Neural progenitor cell (in vitro differentiated cells): ENCODE measurements at regions not wholly inside any gene's neighbourhood (a gene's known extent, or its start where the extent isn't known, plus 50 kb on each side); places are given as distances from the start of the nearest gene placed in this dataset.
"Not testable (repeated sequence)": the region's sequence is repeated elsewhere in the genome, so short reads cannot be mapped to it uniquely, and the experiment has no call there.

Experiments used
- DNase-seq: peaks from one replicate; pipeline ENCODE4 v3.0.0-alpha.2; 2016; ENCODE audit warnings: low spot score
- H2AFZ ChIP-seq: fragments of 200-600 bp; sonication (generic); replicated peaks from 2 replicates; pipeline ENCODE4 v1.6.1; 2016; ENCODE audit warnings: antibody characterized with exemption
- H3F3A ChIP-seq: fragments of 200-600 bp; sonication (generic); 2 replicates; pipeline ENCODE4 v1.6.1; 2016; ENCODE audit warnings: antibody characterized with exemption, low read depth
- H3K27ac ChIP-seq: fragments of 200-600 bp; sonication (generic); 2 replicates; pipeline ENCODE4 v1.5.1; 2016; ENCODE audit warnings: mild to moderate bottlenecking
- H3K27me3 ChIP-seq: fragments of 200-600 bp; sonication (generic); 2 replicates; pipeline ENCODE4 v1.6.1; 2016; ENCODE audit warnings: mild to moderate bottlenecking, moderate library complexity
- H3K36me3 ChIP-seq: fragments of 200-600 bp; sonication (generic); 2 replicates; pipeline ENCODE4 v1.5.1; 2016
- H3K4me1 ChIP-seq: fragments of 200-600 bp; sonication (generic); 2 replicates; pipeline ENCODE4 v1.6.1; 2016; ENCODE audit warnings: mixed run types
- H3K4me2 ChIP-seq: fragments of 200-600 bp; sonication (generic); 2 replicates; pipeline ENCODE4 v1.6.1; 2016
- H3K4me3 ChIP-seq: fragments of 200-600 bp; sonication (generic); 2 replicates; pipeline ENCODE4 v1.5.1; 2016
- H3K79me2 ChIP-seq: fragments of 200-600 bp; sonication (generic); 2 replicates; pipeline ENCODE4 v1.6.1; 2016; ENCODE audit warnings: low read depth
- H3K9ac ChIP-seq: fragments of 200-600 bp; sonication (generic); 2 replicates; pipeline ENCODE4 v1.6.1; 2016
- H3K9me3 ChIP-seq: fragments of 200-600 bp; sonication (generic); 2 replicates; pipeline ENCODE4 v1.5.1; 2016; ENCODE audit warnings: low read depth
- H4K20me1 ChIP-seq: fragments of 200-600 bp; sonication (generic); 2 replicates; pipeline ENCODE4 v1.6.1; 2016; ENCODE audit warnings: low read depth
- H3K27ac Mint-ChIP-seq: 3 replicates; pipeline ENCODE4 v1.8.0; 2021; ENCODE audit warnings: mixed read lengths
- H3K27me3 Mint-ChIP-seq: 2 replicates; pipeline ENCODE4 v1.8.0; 2022; ENCODE audit warnings: low read depth, mild to moderate bottlenecking, inconsistent platforms, moderate library complexity, mixed read lengths; ENCODE audit not compliant: insufficient read depth
- H3K36me3 Mint-ChIP-seq: 3 replicates; pipeline ENCODE4 v1.8.0; 2021; ENCODE audit warnings: mixed read lengths
- H3K4me1 Mint-ChIP-seq: 3 replicates; pipeline ENCODE4 v1.8.0; 2021; ENCODE audit warnings: mixed read lengths
- H3K4me3 Mint-ChIP-seq: 3 replicates; pipeline ENCODE4 v1.8.0; 2021; ENCODE audit warnings: mild to moderate bottlenecking, moderate library complexity, mixed read lengths
- H3K9me3 Mint-ChIP-seq: 3 replicates; pipeline ENCODE4 v1.8.0; 2020; ENCODE audit warnings: mixed read lengths
- EZH2 ChIP-seq: fragments of 200-600 bp; sonication (generic); IDR thresholded peaks from 2 replicates; pipeline ENCODE4 v1.6.1; 2017; ENCODE audit warnings: antibody characterized with exemption, mild to moderate bottlenecking, moderate library complexity
- EZH2phosphoT487 ChIP-seq: fragments of 200-600 bp; sonication (generic); IDR thresholded peaks from 2 replicates; pipeline ENCODE4 v1.6.1; 2017; ENCODE audit warnings: antibody characterized with exemption
- TF ChIP-seq, protein P1 (sequence below): fragments of 200-600 bp; sonication (generic); IDR thresholded peaks from 2 replicates; pipeline ENCODE4 v1.5.1; 2017; ENCODE audit warnings: antibody characterized with exemption, mild to moderate bottlenecking

DNA sequence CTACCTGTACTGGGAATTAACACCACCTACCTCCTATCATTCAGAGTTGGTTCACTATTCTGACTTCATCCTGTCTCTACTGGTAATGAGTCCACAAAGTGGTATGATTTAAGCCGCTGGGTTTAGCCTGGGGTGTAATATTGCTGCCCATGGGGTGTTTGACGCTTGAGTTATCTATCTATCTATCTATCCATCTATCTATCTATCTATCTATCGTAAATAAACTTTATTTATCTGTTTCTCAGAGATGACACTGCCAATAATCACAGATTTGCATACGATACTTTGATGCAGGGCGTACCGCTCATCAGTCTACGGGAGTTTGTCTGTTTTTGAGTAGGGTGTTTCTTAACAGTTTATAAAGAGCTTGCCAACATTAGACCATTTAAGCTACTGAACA lies 73.6 kb upstream of the ZNF184 start:
- H3K9me3 Mint-ChIP-seq: peaks cover 19% of the 10 kb centered on the region
- H3K9me3 ChIP-seq: no peaks in the 10 kb centered on the region
- TF ChIP-seq EZH2phosphoT487 (peak; percentile 9), EZH2 (no peak)
- TF ChIP-seq, protein P1, sequence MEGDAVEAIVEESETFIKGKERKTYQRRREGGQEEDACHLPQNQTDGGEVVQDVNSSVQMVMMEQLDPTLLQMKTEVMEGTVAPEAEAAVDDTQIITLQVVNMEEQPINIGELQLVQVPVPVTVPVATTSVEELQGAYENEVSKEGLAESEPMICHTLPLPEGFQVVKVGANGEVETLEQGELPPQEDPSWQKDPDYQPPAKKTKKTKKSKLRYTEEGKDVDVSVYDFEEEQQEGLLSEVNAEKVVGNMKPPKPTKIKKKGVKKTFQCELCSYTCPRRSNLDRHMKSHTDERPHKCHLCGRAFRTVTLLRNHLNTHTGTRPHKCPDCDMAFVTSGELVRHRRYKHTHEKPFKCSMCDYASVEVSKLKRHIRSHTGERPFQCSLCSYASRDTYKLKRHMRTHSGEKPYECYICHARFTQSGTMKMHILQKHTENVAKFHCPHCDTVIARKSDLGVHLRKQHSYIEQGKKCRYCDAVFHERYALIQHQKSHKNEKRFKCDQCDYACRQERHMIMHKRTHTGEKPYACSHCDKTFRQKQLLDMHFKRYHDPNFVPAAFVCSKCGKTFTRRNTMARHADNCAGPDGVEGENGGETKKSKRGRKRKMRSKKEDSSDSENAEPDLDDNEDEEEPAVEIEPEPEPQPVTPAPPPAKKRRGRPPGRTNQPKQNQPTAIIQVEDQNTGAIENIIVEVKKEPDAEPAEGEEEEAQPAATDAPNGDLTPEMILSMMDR: no peak
- H3K4me3 Mint-ChIP-seq: peak overlapping the region; percentile 87
- H3K27me3 Mint-ChIP-seq: peaks cover 50% of the 10 kb centered on the region
- no peak for DNase-seq
- no peaks in the 10 kb centered on the region for H3K36me3 Mint-ChIP-seq
- H2AFZ ChIP-seq: no peak overlapping the region
- H3F3A ChIP-seq: peaks cover 29% of the 10 kb centered on the region
- no peaks in the 10 kb centered on the region for H3K36me3 ChIP-seq
- no peaks in the 10 kb centered on the region for H3K79me2 ChIP-seq
- H3K4me3 ChIP-seq: no peak overlapping the region
- peaks cover 69% of the 10 kb centered on the region for H3K27me3 ChIP-seq
- no peaks in the 10 kb centered on the region for H4K20me1 ChIP-seq
- peaks cover 24% of the 10 kb centered on the region for H3K4me1 Mint-ChIP-seq
- no peak overlapping the region for H3K27ac Mint-ChIP-seq
- H3K9ac ChIP-seq: no peak overlapping the region
- H3K4me2 ChIP-seq: no peak overlapping the region
- no peak overlapping the region for H3K27ac ChIP-seq
- H3K4me1 ChIP-seq: no peaks in the 10 kb centered on the region

DNA sequence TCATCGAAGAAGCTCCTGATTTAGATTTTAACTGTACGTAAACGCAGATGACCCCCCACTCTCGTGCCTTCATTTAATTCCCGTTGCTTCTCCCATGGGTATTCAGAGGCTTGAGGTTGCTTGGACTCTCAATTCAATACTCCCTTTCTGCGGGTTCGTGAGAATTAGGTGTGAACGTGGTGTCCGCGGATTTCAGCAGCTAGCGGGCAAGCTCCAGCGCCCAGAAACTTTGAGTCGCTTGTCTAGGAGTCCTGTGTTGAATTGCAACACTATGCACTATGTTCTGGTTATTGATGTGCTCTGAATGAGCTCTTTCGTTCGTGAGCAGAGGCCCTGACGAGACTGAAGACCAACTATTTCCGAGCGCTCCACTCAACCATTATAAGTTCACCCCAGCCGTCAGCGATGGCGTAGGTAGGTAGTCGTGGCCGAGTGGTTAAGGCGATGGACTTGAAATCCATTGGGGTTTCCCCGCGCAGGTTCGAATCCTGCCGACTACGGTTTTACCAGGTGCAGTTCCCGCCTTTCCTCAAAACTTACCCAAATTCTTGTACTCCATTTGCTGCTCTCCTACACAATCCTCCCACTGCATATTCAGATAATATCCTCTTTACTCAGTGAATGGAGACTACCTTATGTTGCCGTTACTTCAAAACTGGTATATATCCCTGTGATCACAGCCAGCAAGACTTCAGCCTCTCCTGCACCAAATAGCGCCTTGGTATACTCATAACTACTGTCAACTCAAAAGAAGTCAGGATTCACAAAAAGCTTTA lies 72.6 kb upstream of the ZNF184 start:
- Mint-ChIP-seq H3K9me3 (peaks cover 19% of the 10 kb centered on the region), H3K4me3 (peak overlapping the region; percentile 93), H3K36me3 (no peaks in the 10 kb centered on the region), H3K4me1 (peaks cover 24% of the 10 kb centered on the region), H3K27ac (peak overlapping the region; percentile 31), H3K27me3 (peaks cover 55% of the 10 kb centered on the region)
- Histone ChIP-seq H3K36me3 (no peaks in the 10 kb centered on the region), H4K20me1 (no peaks in the 10 kb centered on the region), H3K9me3 (no peaks in the 10 kb centered on the region), H3K4me3 (peak overlapping the region; percentile 62), H3K79me2 (no peaks in the 10 kb centered on the region), H2AFZ (peak overlapping the region; percentile 93), H3K27ac (no peak overlapping the region), H3K4me2 (peak overlapping the region; percentile 83), H3K27me3 (peaks cover 80% of the 10 kb centered on the region), H3K9ac (no peak overlapping the region), H3F3A (peaks cover 35% of the 10 kb centered on the region), H3K4me1 (no peaks in the 10 kb centered on the region)
- DNase-seq: peak; percentile 77
- peak; percentile 4 for TF ChIP-seq EZH2
- no peak for TF ChIP-seq EZH2phosphoT487

- Mint-ChIP-seq H3K27me3 (peaks cover 58% of the 10 kb centered on the region), H3K27ac (peak overlapping the region; percentile 24), H3K36me3 (no peaks in the 10 kb centered on the region), H3K4me3 (peak overlapping the region; percentile 93), H3K9me3 (peaks cover 19% of the 10 kb centered on the region), H3K4me1 (peaks cover 24% of the 10 kb centered on the region)
- H3K9me3 ChIP-seq: no peaks in the 10 kb centered on the region
- no peak overlapping the region for H3K27ac ChIP-seq
- H3F3A ChIP-seq: peaks cover 35% of the 10 kb centered on the region
- H4K20me1 ChIP-seq: no peaks in the 10 kb centered on the region
- DNase-seq: peak; percentile 63
- peaks cover 87% of the 10 kb centered on the region for H3K27me3 ChIP-seq
- no peaks in the 10 kb centered on the region for H3K4me1 ChIP-seq
- peak overlapping the region; percentile 93 for H2AFZ ChIP-seq
- peak overlapping the region; percentile 62 for H3K4me3 ChIP-seq
- no peaks in the 10 kb centered on the region for H3K79me2 ChIP-seq
- H3K36me3 ChIP-seq: no peaks in the 10 kb centered on the region
- no peak overlapping the region for H3K9ac ChIP-seq
- TF ChIP-seq EZH2 (peak; percentile 56), EZH2phosphoT487 (peak; percentile 27)
- TF ChIP-seq, protein P1: no peak
- peak overlapping the region; percentile 83 for H3K4me2 ChIP-seq
These were observed 71.8 kb upstream of the ZNF184 start for GRCh38 chr6:27544612-27545260.

GRCh38 chr6:27544135-27544534 lies 71.2 kb upstream of the ZNF184 start:
- H3F3A ChIP-seq: peaks cover 35% of the 10 kb centered on the region
- not testable (repeated sequence) for H3K27ac Mint-ChIP-seq, H3K9me3 ChIP-seq, H3K9ac ChIP-seq, H4K20me1 ChIP-seq, H3K36me3 Mint-ChIP-seq, H3K36me3 ChIP-seq, H3K27ac ChIP-seq, H3K4me1 ChIP-seq, H3K79me2 ChIP-seq
- peaks cover 93% of the 10 kb centered on the region for H3K27me3 ChIP-seq
- peak overlapping the region; percentile 62 for H3K4me3 ChIP-seq
- peak; percentile 24 for DNase-seq
- peak overlapping the region; percentile 93 for H3K4me3 Mint-ChIP-seq
- peaks cover 19% of the 10 kb centered on the region for H3K9me3 Mint-ChIP-seq
- peaks cover 24% of the 10 kb centered on the region for H3K4me1 Mint-ChIP-seq
- H2AFZ ChIP-seq: peak overlapping the region; percentile 93
- H3K27me3 Mint-ChIP-seq: peaks cover 60% of the 10 kb centered on the region
- H3K4me2 ChIP-seq: peak overlapping the region; percentile 83
